Aorta (tissue), 5 donors: ENCODE measurements at regions not wholly inside any gene's neighbourhood (a gene's known extent, or its start where the extent isn't known, plus 50 kb on each side); places are given as distances from the start of the nearest gene placed in this dataset.
"Not testable (repeated sequence)": the region's sequence is repeated elsewhere in the genome, so short reads cannot be mapped to it uniquely, and the experiment has no call there.

ENCODE experiments used
- ATAC-seq: fragments of 200-7000 bp; cut with Tn5 transposase; one replicate; pipeline ENCODE4 v1.9.1; 2022; ENCODE audit warnings: moderate library complexity; ENCODE audit not compliant: low FRiP score
- DNase-seq, 2 donors: peaks; one replicate each; pipeline ENCODE4 v3.0.0-alpha.2; 2020
- H3K27ac ChIP-seq, 2 donors: one replicate each; pipeline ENCODE4 v1.5.1; 2013; ENCODE audit warnings: low read length in 2 of 2, mild to moderate bottlenecking in 2 of 2, moderate library complexity in 2 of 2, control low read depth in 1 of 2, inconsistent platforms in 1 of 2, low read depth in 1 of 2
- H3K27me3 ChIP-seq, 2 donors: one replicate each; pipeline ENCODE4 v1.6.1; 2013; ENCODE audit warnings: control low read depth in 1 of 2, low read length in 1 of 2, mild to moderate bottlenecking in 1 of 2, moderate library complexity in 1 of 2; ENCODE audit not compliant: insufficient read depth in 2 of 2, control insufficient read depth in 1 of 2
- H3K36me3 ChIP-seq, 2 donors: one replicate each; pipeline ENCODE4 v1.6.1; 2013; ENCODE audit warnings: control low read depth in 1 of 2, low read length in 1 of 2, mild to moderate bottlenecking in 1 of 2; ENCODE audit not compliant: insufficient read depth in 2 of 2, control insufficient read depth in 1 of 2
- H3K4me1 ChIP-seq, 2 donors: one replicate each; pipeline ENCODE4 v1.6.1; 2013; ENCODE audit warnings: low read length in 2 of 2, control low read depth in 1 of 2, mild to moderate bottlenecking in 1 of 2, moderate library complexity in 1 of 2; ENCODE audit not compliant: insufficient read depth in 2 of 2, control insufficient read depth in 1 of 2
- H3K4me3 ChIP-seq, 2 donors: one replicate each; pipeline ENCODE4 v1.5.1; 2013; ENCODE audit warnings: low read length in 2 of 2, control low read depth in 1 of 2, mild to moderate bottlenecking in 1 of 2
- H3K9me3 ChIP-seq: one replicate; pipeline ENCODE4 v1.6.1; 2013; ENCODE audit warnings: mild to moderate bottlenecking, low read length; ENCODE audit not compliant: control insufficient read depth
- WGBS, 2 donors: extraction: QIAGEN DNeasy Blood & Tissue Kit; methylation state at CpG; one replicate each; pipeline ENCODE4 v1.1.7; 2013; 5-methylcytosine and 5-hydroxymethylcytosine counted together
- intact Hi-C, 2 donors: fragments of 100-400 bp; cut with DNase I; formaldehyde crosslinking; loops; one replicate each; pipeline versions ENCODE4 v1.14.2 to v1.15.0; 2022
- donor health status: healthy with polysubstance abuse.
- donor health status: Bipolar disorder and iron deficiency.
- donor health status: DM: no; HTN: no; CAD: no.
- donor health status: DM: no; HTN: no; CAD: no.
- donor health status: DM: yes; HTN: yes; CAD: no.

GRCh38 chr11:70892889-70893288 lies 359.5 kb downstream of the SHANK2 start:
- Histone ChIP-seq H3K27ac (no peak overlapping the region), H3K4me3 (no peak overlapping the region), H3K27me3 (no peaks in the 10 kb centered on the region), H3K9me3 (peaks cover 8% of the 10 kb centered on the region), H3K36me3 (no peaks in the 10 kb centered on the region), H3K4me1 (no peaks in the 10 kb centered on the region)
- no peak for ATAC-seq
- DNase-seq = peak in 1 of 2 donors; percentile 27
- WGBS, 2 donors = 67 to 70% methylated on average over 5 of the region's 5 CpGs
- intact Hi-C loops = no loop called here

GRCh38 chr11:70894566-70895365 lies 357.6 kb downstream of the SHANK2 start:
- Histone ChIP-seq H3K4me3 (no peak overlapping the region), H3K27me3 (no peaks in the 10 kb centered on the region), H3K27ac (no peak overlapping the region), H3K4me1 (no peaks in the 10 kb centered on the region), H3K36me3 (no peaks in the 10 kb centered on the region), H3K9me3 (peaks cover 8% of the 10 kb centered on the region)
- intact Hi-C loops = no loop called here
- no peak for ATAC-seq
- 79% methylated on average over 20 of the region's 20 CpGs for WGBS, 2 donors
- DNase-seq = peak in 1 of 2 donors; percentile 39

GRCh38 chr11:70895366-70895670 lies 357.1 kb downstream of the SHANK2 start:
- H3K4me3 ChIP-seq = no peak overlapping the region
- no peaks in the 10 kb centered on the region for H3K27me3 ChIP-seq
- peak in 1 of 2 donors; percentile 38 for DNase-seq
- WGBS, 2 donors = 89% methylated on average over 11 of the region's 11 CpGs
- no peak overlapping the region for H3K27ac ChIP-seq
- H3K36me3 ChIP-seq = no peaks in the 10 kb centered on the region
- no peaks in the 10 kb centered on the region for H3K4me1 ChIP-seq
- intact Hi-C loops = no loop called here
- peaks cover 8% of the 10 kb centered on the region for H3K9me3 ChIP-seq
- ATAC-seq = no peak

GRCh38 chr11:70897429-70897828 lies 354.9 kb downstream of the SHANK2 start:
- 93 to 95% methylated on average over 1 of the region's 1 CpG for WGBS, 2 donors
- Histone ChIP-seq H3K27ac (no peak overlapping the region), H3K4me1 (no peaks in the 10 kb centered on the region), H3K36me3 (no peaks in the 10 kb centered on the region), H3K4me3 (no peak overlapping the region), H3K27me3 (no peaks in the 10 kb centered on the region), H3K9me3 (peaks cover 7% of the 10 kb centered on the region)
- DNase-seq (no peak), ATAC-seq (no peak)
- intact Hi-C loops = no loop called here

GRCh38 chr11:70899616-70900015 lies 352.8 kb downstream of the SHANK2 start:
- peak in 1 of 2 donors; percentile 53 for DNase-seq
- Histone ChIP-seq H3K4me1 (no peaks in the 10 kb centered on the region), H3K27ac (no peak overlapping the region), H3K4me3 (no peak overlapping the region), H3K36me3 (no peaks in the 10 kb centered on the region), H3K9me3 (peaks cover 7% of the 10 kb centered on the region), H3K27me3 (no peaks in the 10 kb centered on the region)
- WGBS, 2 donors = 92 to 96% methylated on average over 6 of the region's 6 CpGs
- intact Hi-C loops = no loop called here
- ATAC-seq = no peak

- DNase-seq = peak in 1 of 2 donors; percentile 35
- no peak for ATAC-seq
- intact Hi-C loops = no loop called here
- peaks cover 8% of the 10 kb centered on the region for H3K9me3 ChIP-seq
- WGBS, 2 donors = 79 to 84% methylated on average over 4 of the region's 4 CpGs
- no peaks in the 10 kb centered on the region for H3K27me3 ChIP-seq
- no peak overlapping the region for H3K27ac ChIP-seq
- H3K36me3 ChIP-seq = no peaks in the 10 kb centered on the region
- H3K4me1 ChIP-seq = no peaks in the 10 kb centered on the region
- no peak overlapping the region for H3K4me3 ChIP-seq
These were observed 351.8 kb downstream of the SHANK2 start for GRCh38 chr11:70900540-70900939.

- H3K9me3 ChIP-seq = peaks cover 6% of the 10 kb centered on the region
- WGBS, 2 donors = 56 to 68% methylated on average over 15 of the region's 15 CpGs
- H3K4me3 ChIP-seq = no peak overlapping the region
- no peaks in the 10 kb centered on the region for H3K27me3 ChIP-seq
- H3K27ac ChIP-seq = no peak overlapping the region
- no peaks in the 10 kb centered on the region for H3K36me3 ChIP-seq
- no peak for ATAC-seq
- peak in 1 of 2 donors; percentile 49 for DNase-seq
- no peaks in the 10 kb centered on the region for H3K4me1 ChIP-seq
- intact Hi-C loops = no loop called here
These were observed 350.3 kb downstream of the SHANK2 start for GRCh38 chr11:70901951-70902521.

GRCh38 chr11:70903229-70903628 lies 349.1 kb downstream of the SHANK2 start:
- H3K4me3 ChIP-seq, H3K27ac ChIP-seq, intact Hi-C loops, H3K27me3 ChIP-seq, ATAC-seq, H3K4me1 ChIP-seq, H3K9me3 ChIP-seq, H3K36me3 ChIP-seq: not testable (repeated sequence)
- DNase-seq = peak in 1 of 2 donors; percentile 17
- WGBS, 2 donors = 90 to 91% methylated on average over 8 of the region's 8 CpGs

- Histone ChIP-seq H3K36me3 (no peaks in the 10 kb centered on the region), H3K9me3 (peaks cover 4% of the 10 kb centered on the region), H3K4me1 (no peaks in the 10 kb centered on the region), H3K27ac (no peak overlapping the region), H3K27me3 (no peaks in the 10 kb centered on the region), H3K4me3 (no peak overlapping the region)
- DNase-seq = peak in 1 of 2 donors; percentile 66
- WGBS, 2 donors = 89 to 90% methylated on average over 12 of the region's 12 CpGs
- no peak for ATAC-seq
- intact Hi-C loops = no loop called here
These were observed 346.3 kb downstream of the SHANK2 start for GRCh38 chr11:70906101-70906500.
